ENCODE measurements at regions not wholly inside any gene's neighbourhood (a gene's known extent, or its start where the extent isn't known, plus 50 kb on each side); places are given as distances from the start of the nearest gene placed in this dataset.
"Not testable (repeated sequence)": the region's sequence is repeated elsewhere in the genome, so short reads cannot be mapped to it uniquely, and the experiment has no call there.

DNA sequence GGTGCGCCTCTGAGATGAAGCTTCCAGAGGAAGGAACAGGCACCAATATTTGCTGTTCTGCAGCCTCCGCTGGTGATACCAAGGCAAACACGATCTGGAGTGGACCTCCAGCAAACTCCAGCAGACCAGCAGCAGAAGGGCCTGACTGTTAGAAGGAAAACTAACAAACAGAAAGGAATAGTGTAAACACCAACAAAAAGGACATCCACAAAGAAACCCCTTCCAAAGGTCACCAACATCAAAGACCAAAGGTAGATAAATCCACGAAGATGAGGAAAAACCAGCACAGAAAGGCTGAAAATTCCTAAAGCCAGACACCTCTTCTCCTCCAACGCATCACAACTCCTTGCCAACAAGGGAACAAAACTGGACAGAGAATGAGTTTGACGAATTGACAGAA lies 68.1 kb upstream of the LIPC start:
- H3K79me2 ChIP-seq (ENCODE audit: control insufficient read depth, insufficient read depth, low read length); H3K27me3 ChIP-seq (replicated peaks in 1 of 4; ENCODE audit: control extremely low read depth in 1 of 4, control insufficient read depth in 3 of 4, insufficient read depth in 4 of 4, low read length in 3 of 4); H3K9ac ChIP-seq (ENCODE audit: low read length); H3K27ac Mint-ChIP-seq; ATAC-seq (ENCODE audit: low read depth); H3K4me2 ChIP-seq (replicated peaks; ENCODE audit: low read depth, low read length, poor library complexity, severe bottlenecking); H2AFZ ChIP-seq (ENCODE audit: insufficient read depth, low read depth, low read length, poor library complexity, severe bottlenecking); H3K4me1 Mint-ChIP-seq; H3K4me3 ChIP-seq (ENCODE audit: control extremely low read depth in 1 of 5, extremely low read depth in 1 of 5, insufficient read depth in 1 of 5, low read depth in 2 of 5, low read length in 4 of 5); H4K20me1 ChIP-seq (ENCODE audit: control insufficient read depth, insufficient read depth, low read length, poor library complexity, severe bottlenecking); H3K9me3 Mint-ChIP-seq (ENCODE audit: insufficient read depth); H3K4me1 ChIP-seq (ENCODE audit: control insufficient read depth in 2 of 2, insufficient read depth in 2 of 2, low read length in 2 of 2); H3K27ac ChIP-seq (ENCODE audit: low read length in 2 of 2); H3K36me3 ChIP-seq (replicated peaks in 1 of 2; ENCODE audit: control extremely low read depth in 1 of 2, control insufficient read depth in 1 of 2, extremely low read depth in 1 of 2, insufficient read depth in 2 of 2, low read length in 1 of 2); POLR2A ChIA-PET; H3K9me3 ChIP-seq (ENCODE audit: control extremely low read depth in 1 of 3, control insufficient read depth in 2 of 3, insufficient read depth in 1 of 3, low read length in 2 of 3); DNase-seq; CTCF ChIA-PET; H3K4me3 Mint-ChIP-seq: not testable (repeated sequence)
- intact Hi-C loops (cut with micrococcal nuclease): loop anchor here (10.0 kb wide), 1 partner anchor 59 kb away; no protein-coding TSS in a partner anchor
- H3K27me3 Mint-ChIP-seq: peaks cover 37% of the 10 kb centered on the region
- 81% methylated on average over 3 of the region's 6 CpGs for WGBS (ENCODE audit: insufficient coverage)

- H3K4me2 ChIP-seq (replicated peaks; ENCODE audit: low read depth, low read length, poor library complexity, severe bottlenecking); H3K27ac Mint-ChIP-seq; H3K9me3 ChIP-seq (ENCODE audit: control extremely low read depth in 1 of 3, control insufficient read depth in 2 of 3, insufficient read depth in 1 of 3, low read length in 2 of 3); H3K9me3 Mint-ChIP-seq (ENCODE audit: insufficient read depth); H3K4me3 Mint-ChIP-seq; H3K79me2 ChIP-seq (ENCODE audit: control insufficient read depth, insufficient read depth, low read length); H3K27ac ChIP-seq (ENCODE audit: low read length in 2 of 2); H3K4me3 ChIP-seq (ENCODE audit: control extremely low read depth in 1 of 5, extremely low read depth in 1 of 5, insufficient read depth in 1 of 5, low read depth in 2 of 5, low read length in 4 of 5); POLR2A ChIA-PET; DNase-seq; H3K4me1 Mint-ChIP-seq; H3K27me3 ChIP-seq (replicated peaks in 1 of 4; ENCODE audit: control extremely low read depth in 1 of 4, control insufficient read depth in 3 of 4, insufficient read depth in 4 of 4, low read length in 3 of 4); H3K36me3 ChIP-seq (replicated peaks in 1 of 2; ENCODE audit: control extremely low read depth in 1 of 2, control insufficient read depth in 1 of 2, extremely low read depth in 1 of 2, insufficient read depth in 2 of 2, low read length in 1 of 2); H4K20me1 ChIP-seq (ENCODE audit: control insufficient read depth, insufficient read depth, low read length, poor library complexity, severe bottlenecking); H2AFZ ChIP-seq (ENCODE audit: insufficient read depth, low read depth, low read length, poor library complexity, severe bottlenecking); H3K9ac ChIP-seq (ENCODE audit: low read length); H3K4me1 ChIP-seq (ENCODE audit: control insufficient read depth in 2 of 2, insufficient read depth in 2 of 2, low read length in 2 of 2); ATAC-seq (ENCODE audit: low read depth); CTCF ChIA-PET: not testable (repeated sequence)
- intact Hi-C loops (cut with micrococcal nuclease): loop anchor here (10.0 kb wide), 1 partner anchor 60 kb away; no protein-coding TSS in a partner anchor
- WGBS (ENCODE audit: insufficient coverage): no CpG with 5 or more reads among the region's 1 CpG
- peaks cover 32% of the 10 kb centered on the region for H3K27me3 Mint-ChIP-seq
Observed at GRCh38 chr15:58365098-58365497, 66.7 kb upstream of the LIPC start.

Data from B cell (primary cell).